Central memory CD8-positive, alpha-beta T cell (primary cell): ENCODE measurements at regions not wholly inside any gene's neighbourhood (a gene's known extent, or its start where the extent isn't known, plus 50 kb on each side); places are given as distances from the start of the nearest gene placed in this dataset.
A peak's percentile ranks its signal among the peaks of the same experiment; 100 is the strongest.
"Not testable (repeated sequence)": the region's sequence is repeated elsewhere in the genome, so short reads cannot be mapped to it uniquely, and the experiment has no call there.

Source experiments
- ATAC-seq: fragments of 150-1000 bp; cut with Tn5 transposase; replicated peaks from 2 replicates; pipeline ENCODE4 v1.10.0; 2022; ENCODE audit warnings: mild to moderate bottlenecking, moderate FRiP score, moderate number of reproducible peaks; ENCODE audit not compliant: poor library complexity, severe bottlenecking; ENCODE audit errors: extremely low read depth
- DNase-seq, 2 donors: peaks; one replicate each; pipeline ENCODE4 v3.0.0; 2021; ENCODE audit warnings: low spot score in 2 of 2
- H3K27ac Mint-ChIP-seq: one replicate; pipeline ENCODE4 v1.8.0; 2022; ENCODE audit warnings: low read depth, mild to moderate bottlenecking, moderate library complexity, mixed read lengths
- H3K27me3 Mint-ChIP-seq: one replicate; pipeline ENCODE4 v1.8.0; 2022; ENCODE audit warnings: mixed read lengths
- H3K36me3 Mint-ChIP-seq: one replicate; pipeline ENCODE4 v1.8.0; 2022; ENCODE audit warnings: mild to moderate bottlenecking, moderate library complexity, mixed read lengths; ENCODE audit not compliant: insufficient read depth
- H3K4me1 Mint-ChIP-seq: one replicate; pipeline ENCODE4 v1.8.0; 2022; ENCODE audit warnings: mixed read lengths
- H3K4me3 Mint-ChIP-seq: one replicate; pipeline ENCODE4 v1.8.0; 2022; ENCODE audit warnings: mild to moderate bottlenecking, moderate library complexity, mixed read lengths
- H3K9me3 Mint-ChIP-seq: one replicate; pipeline ENCODE4 v1.8.0; 2022; ENCODE audit warnings: mixed read lengths

GRCh38 chr21:32954353-32954752 is 71.4 kb upstream of the OLIG2 start:
- Mint-ChIP-seq H3K27me3 (peaks cover 47% of the 10 kb centered on the region), H3K9me3 (no peaks in the 10 kb centered on the region), H3K36me3 (peaks cover 2% of the 10 kb centered on the region), H3K4me3 (no peak overlapping the region), H3K27ac (no peak overlapping the region), H3K4me1 (peaks cover 11% of the 10 kb centered on the region)
- ATAC-seq (no peak), DNase-seq (no peak)

GRCh38 chr21:32955311-32956060 is 70.2 kb upstream of the OLIG2 start:
- peaks cover 48% of the 10 kb centered on the region for H3K27me3 Mint-ChIP-seq
- no peak overlapping the region for H3K27ac Mint-ChIP-seq
- no peak overlapping the region for H3K4me3 Mint-ChIP-seq
- no peaks in the 10 kb centered on the region for H3K9me3 Mint-ChIP-seq
- no peak for ATAC-seq
- peaks cover 8% of the 10 kb centered on the region for H3K4me1 Mint-ChIP-seq
- H3K36me3 Mint-ChIP-seq: peaks cover 2% of the 10 kb centered on the region
- DNase-seq: no peak

GRCh38 chr21:32956061-32956656 is 69.6 kb upstream of the OLIG2 start:
- Mint-ChIP-seq H3K27me3 (peaks cover 54% of the 10 kb centered on the region), H3K4me3 (no peak overlapping the region), H3K4me1 (peaks cover 8% of the 10 kb centered on the region), H3K27ac (no peak overlapping the region), H3K36me3 (peaks cover 2% of the 10 kb centered on the region), H3K9me3 (no peaks in the 10 kb centered on the region)
- no peak for ATAC-seq
- no peak for DNase-seq

GRCh38 chr21:32957545-32957944 is 68.2 kb upstream of the OLIG2 start:
- H3K36me3 Mint-ChIP-seq: peaks cover 2% of the 10 kb centered on the region
- H3K4me3 Mint-ChIP-seq: no peak overlapping the region
- no peaks in the 10 kb centered on the region for H3K9me3 Mint-ChIP-seq
- H3K27ac Mint-ChIP-seq: no peak overlapping the region
- ATAC-seq (no peak), DNase-seq (no peak)
- peaks cover 54% of the 10 kb centered on the region for H3K27me3 Mint-ChIP-seq
- H3K4me1 Mint-ChIP-seq: peaks cover 8% of the 10 kb centered on the region

- H3K36me3 Mint-ChIP-seq: peaks cover 2% of the 10 kb centered on the region
- H3K27me3 Mint-ChIP-seq: peaks cover 45% of the 10 kb centered on the region
- no peaks in the 10 kb centered on the region for H3K9me3 Mint-ChIP-seq
- H3K4me3 Mint-ChIP-seq: no peak overlapping the region
- H3K27ac Mint-ChIP-seq: no peak overlapping the region
- DNase-seq: no peak
- peaks cover 8% of the 10 kb centered on the region for H3K4me1 Mint-ChIP-seq
- ATAC-seq: no peak
Measured at GRCh38 chr21:32958288-32959002, 67.3 kb upstream of the OLIG2 start.

GRCh38 chr21:32962268-32962667 is 63.5 kb upstream of the OLIG2 start:
- H3K27ac Mint-ChIP-seq: no peak overlapping the region
- H3K4me1 Mint-ChIP-seq: peaks cover 16% of the 10 kb centered on the region
- ATAC-seq: no peak
- peaks cover 2% of the 10 kb centered on the region for H3K36me3 Mint-ChIP-seq
- H3K4me3 Mint-ChIP-seq: no peak overlapping the region
- peaks cover 12% of the 10 kb centered on the region for H3K27me3 Mint-ChIP-seq
- DNase-seq: no peak
- H3K9me3 Mint-ChIP-seq: no peaks in the 10 kb centered on the region

- Mint-ChIP-seq H3K9me3 (no peaks in the 10 kb centered on the region), H3K27me3 (peaks cover 12% of the 10 kb centered on the region), H3K4me1 (peaks cover 19% of the 10 kb centered on the region), H3K27ac (no peak overlapping the region), H3K4me3 (no peak overlapping the region), H3K36me3 (no peaks in the 10 kb centered on the region)
- ATAC-seq (no peak), DNase-seq (no peak)
Measured at GRCh38 chr21:32965129-32965680, 60.5 kb upstream of the OLIG2 start.

- Mint-ChIP-seq H3K27me3 (peaks cover 5% of the 10 kb centered on the region), H3K4me1 (peaks cover 19% of the 10 kb centered on the region), H3K4me3 (peak overlapping the region; percentile 23), H3K27ac (no peak overlapping the region), H3K36me3 (no peaks in the 10 kb centered on the region), H3K9me3 (no peaks in the 10 kb centered on the region)
- ATAC-seq (peak; percentile 75), DNase-seq (no peak)
Measured at GRCh38 chr21:32966120-32966519, 59.6 kb upstream of the OLIG2 start.

- not testable (repeated sequence) for H3K4me3 Mint-ChIP-seq, H3K36me3 Mint-ChIP-seq, DNase-seq, H3K9me3 Mint-ChIP-seq, H3K27me3 Mint-ChIP-seq, ATAC-seq, H3K27ac Mint-ChIP-seq
- H3K4me1 Mint-ChIP-seq: peaks cover 19% of the 10 kb centered on the region
Measured at GRCh38 chr21:32968103-32968502, 57.6 kb upstream of the OLIG2 start.

GRCh38 chr21:32974653-32975052 is 51.1 kb upstream of the OLIG2 start:
- no peaks in the 10 kb centered on the region for H3K4me1 Mint-ChIP-seq
- H3K27ac Mint-ChIP-seq: no peak overlapping the region
- no peaks in the 10 kb centered on the region for H3K36me3 Mint-ChIP-seq
- no peaks in the 10 kb centered on the region for H3K9me3 Mint-ChIP-seq
- peaks cover 33% of the 10 kb centered on the region for H3K27me3 Mint-ChIP-seq
- ATAC-seq (no peak), DNase-seq (no peak)
- no peak overlapping the region for H3K4me3 Mint-ChIP-seq

- Mint-ChIP-seq H3K4me1 (no peaks in the 10 kb centered on the region), H3K36me3 (no peaks in the 10 kb centered on the region), H3K27ac (no peak overlapping the region), H3K9me3 (no peaks in the 10 kb centered on the region), H3K4me3 (no peak overlapping the region), H3K27me3 (peaks cover 43% of the 10 kb centered on the region)
- DNase-seq (no peak), ATAC-seq (no peak)
Measured at GRCh38 chr21:32975811-32976431, 49.8 kb upstream of the OLIG2 start.
